GM12878 (cell line): ENCODE measurements at regions not wholly inside any gene's neighbourhood (a gene's known extent, or its start where the extent isn't known, plus 50 kb on each side); places are given as distances from the start of the nearest gene placed in this dataset.

ENCODE experiments used
- CTCF ChIP-seq, 3 experiments: IDR thresholded peaks in 2 of 3; conservative IDR thresholded peaks in 1 of 3; 2 replicates each; pipeline ENCODE4 v1.5.1; 2011; ENCODE audit warnings: low read depth in 3 of 3, low read length in 3 of 3, mild to moderate bottlenecking in 3 of 3, control low read depth in 2 of 3, moderate library complexity in 2 of 3, inconsistent platforms in 1 of 3, mixed read lengths in 1 of 3; ENCODE audit not compliant: control insufficient read depth in 2 of 3, insufficient read depth in 1 of 3; ENCODE audit errors: extremely low read depth in 1 of 3
- EP300 ChIP-seq, 2 experiments: fragments of 150-350 bp in 1 of 2; IDR thresholded peaks; 2 replicates each; pipeline ENCODE4 v1.6.1; 2011 to 2012; ENCODE audit warnings: low read depth in 2 of 2, low read length in 2 of 2, borderline replicate concordance in 1 of 2, improper control_type of control experiment in 1 of 2, inconsistent platforms in 1 of 2; ENCODE audit not compliant: control insufficient read depth in 1 of 2
- FOS ChIP-seq: IDR thresholded peaks from 3 replicates; pipeline ENCODE4 v1.6.1; 2011; ENCODE audit warnings: borderline replicate concordance; ENCODE audit not compliant: insufficient read length; ENCODE audit errors: extremely low read depth
- FOXK2 ChIP-seq: fragments of 450-650 bp; IDR thresholded peaks from 2 replicates; pipeline ENCODE4 v1.6.1; 2017; ENCODE audit warnings: mild to moderate bottlenecking, moderate library complexity
- POLR2A ChIP-seq: IDR thresholded peaks from 2 replicates; pipeline ENCODE4 v1.6.1; 2011; ENCODE audit warnings: low read depth, mild to moderate bottlenecking, low read length
- POLR2AphosphoS5 ChIP-seq: IDR thresholded peaks from 2 replicates; pipeline ENCODE4 v1.6.1; 2011; ENCODE audit warnings: mild to moderate bottlenecking, low read length, inconsistent platforms
- RAD21 ChIP-seq: IDR thresholded peaks from 2 replicates; pipeline ENCODE4 v1.6.1; 2011; ENCODE audit warnings: mild to moderate bottlenecking, low read depth, low read length, moderate library complexity; ENCODE audit not compliant: insufficient read depth
- TAF1 ChIP-seq: IDR thresholded peaks from 2 replicates; pipeline ENCODE4 v1.6.1; 2011; ENCODE audit warnings: mild to moderate bottlenecking, low read depth, low read length, borderline replicate concordance
- TCF12 ChIP-seq: IDR thresholded peaks from 2 replicates; pipeline ENCODE4 v1.6.1; 2011; ENCODE audit warnings: low read depth, mild to moderate bottlenecking, low read length
- USF2 ChIP-seq: IDR thresholded peaks from 2 replicates; pipeline ENCODE4 v1.6.1; 2011; ENCODE audit warnings: low read depth, low read length, improper control_type of control experiment, borderline replicate concordance
- WRNIP1 ChIP-seq: IDR thresholded peaks from 2 replicates; pipeline ENCODE4 v1.6.1; 2011; ENCODE audit warnings: low read depth, low read length, improper control_type of control experiment, borderline replicate concordance
- ZBED1 ChIP-seq: IDR thresholded peaks from 2 replicates; pipeline ENCODE4 v1.6.1; 2016; ENCODE audit warnings: borderline replicate concordance

- TF ChIP-seq RAD21 (no peak), FOS (no peak), ZBED1 (no peak), USF2 (no peak), POLR2AphosphoS5 (no peak), EP300 (IDR thresholded peaks at IDR 0.05; ENCODE audit: borderline replicate concordance in 1 of 2, control insufficient read depth in 1 of 2, low read depth in 2 of 2, low read length in 2 of 2) (no peak), TCF12 (no peak), TAF1 (no peak), FOXK2 (no peak), CTCF (IDR thresholded peaks at IDR 0.05 in 2 of 3, conservative IDR thresholded peaks at IDR 0.05 in 1 of 3; ENCODE audit: control insufficient read depth in 2 of 3, extremely low read depth in 1 of 3, insufficient read depth in 1 of 3, low read depth in 3 of 3, low read length in 3 of 3) (no peak), POLR2A (no peak), WRNIP1 (no peak)
Observed at GRCh38 chr3:177476495-177476894, 279.2 kb upstream of the TBL1XR1 start.
